HG03520 (cell line): ENCODE measurements at regions not wholly inside any gene's neighbourhood (a gene's known extent, or its start where the extent isn't known, plus 50 kb on each side); places are given as distances from the start of the nearest gene placed in this dataset.
"Not testable (repeated sequence)": the region's sequence is repeated elsewhere in the genome, so short reads cannot be mapped to it uniquely, and the experiment has no call there.

ENCODE experiments used
- ATAC-seq: cut with Tn5 transposase; IDR thresholded peaks from one replicate; pipeline ENCODE4 v1.9.1; 2021; ENCODE audit warnings: mild to moderate bottlenecking, moderate library complexity; ENCODE audit not compliant: unreplicated experiment

DNA sequence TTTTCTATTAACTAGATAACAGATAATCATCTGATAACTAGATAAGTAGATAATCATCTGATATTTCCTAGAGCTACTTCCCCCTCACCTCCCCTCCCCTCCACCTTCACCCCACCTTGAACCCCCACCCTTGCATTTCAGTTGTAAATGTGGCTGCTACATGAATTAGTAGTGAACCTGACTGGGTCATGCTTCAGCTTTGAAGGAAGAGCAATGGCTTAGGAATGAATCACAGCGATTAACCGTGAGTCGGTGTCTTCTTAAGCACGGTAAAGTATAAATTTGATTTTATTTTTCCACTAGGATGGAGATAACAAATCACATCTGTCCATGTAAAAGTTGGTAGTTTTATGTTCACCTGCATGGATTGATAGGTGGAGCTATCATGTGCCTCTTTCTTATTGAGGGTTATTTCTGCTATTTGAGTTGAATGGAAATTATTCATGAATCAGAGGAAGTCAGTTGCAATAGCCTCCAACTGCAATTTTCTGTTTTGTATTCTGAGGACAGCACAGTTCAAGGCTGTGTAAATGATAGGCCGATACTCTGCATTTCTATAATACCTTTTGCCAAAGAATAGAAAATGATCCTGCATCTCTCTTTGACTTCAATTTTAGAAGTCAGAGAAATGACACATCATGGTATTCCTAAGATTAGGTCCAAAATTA is 235.0 kb downstream of the PTGER3 start:
- ATAC-seq = no peak

DNA sequence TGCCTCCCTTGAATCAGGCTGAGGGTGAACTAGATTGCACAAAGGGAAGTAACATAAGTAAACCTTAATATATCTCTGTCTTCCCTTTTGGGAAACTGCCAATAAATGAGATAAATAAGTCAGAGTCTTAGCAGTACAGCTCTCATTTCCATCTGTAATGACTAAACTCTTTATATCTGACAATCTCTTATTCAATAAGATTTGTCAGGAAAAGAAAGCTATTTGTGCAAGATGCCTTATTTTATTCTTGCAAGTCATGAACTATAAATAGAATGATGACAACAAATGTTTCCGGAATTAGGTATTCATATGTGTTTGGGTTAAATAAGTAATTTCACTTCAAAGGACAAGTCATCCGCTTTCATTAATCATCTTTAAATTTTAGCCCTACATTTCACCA is 229.2 kb downstream of the PTGER3 start:
- ATAC-seq = no peak

GRCh38 chr1:70819231-70819630 is 228.4 kb downstream of the PTGER3 start:
- ATAC-seq = no peak

DNA sequence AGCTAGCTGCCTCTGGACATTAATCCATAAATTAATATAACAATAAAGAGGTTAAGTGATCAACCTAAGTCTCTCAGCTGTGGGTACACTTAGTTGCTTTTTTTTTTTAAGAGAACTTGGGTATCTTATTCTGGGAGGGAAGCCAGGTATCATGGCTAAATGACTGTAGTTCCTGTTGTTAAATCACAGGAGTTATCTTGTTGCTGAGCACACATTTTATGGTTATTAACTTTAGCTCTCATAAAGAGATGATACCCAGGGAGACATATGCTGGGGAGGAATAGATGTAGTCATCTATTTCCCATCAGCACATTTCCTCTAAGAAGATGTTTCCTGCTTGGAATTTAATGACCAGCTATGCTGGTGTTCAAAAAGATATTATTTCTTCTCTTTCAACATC is 227.8 kb downstream of the PTGER3 start:
- ATAC-seq = no peak

GRCh38 chr1:70820396-70820795 is 227.2 kb downstream of the PTGER3 start:
- no peak for ATAC-seq

DNA sequence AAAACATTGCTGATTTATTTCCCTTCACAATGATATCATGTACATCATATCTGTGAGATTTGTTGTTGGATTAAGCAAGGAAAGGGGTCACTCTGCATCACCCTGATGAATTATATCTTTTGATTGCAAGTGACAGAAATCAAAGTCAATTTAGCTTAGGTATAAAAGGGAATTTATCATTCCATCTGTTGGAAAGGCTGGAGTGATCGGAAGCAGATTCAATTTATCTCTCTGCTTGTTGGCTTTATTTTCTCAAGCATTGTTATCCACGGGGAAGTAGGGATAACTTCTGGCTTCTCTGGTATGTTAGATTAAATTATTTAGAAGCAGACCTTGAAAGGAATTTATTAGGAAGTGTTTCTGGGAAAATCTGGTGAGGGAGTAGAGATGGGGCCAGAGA is 226.6 kb downstream of the PTGER3 start:
- no peak for ATAC-seq

DNA sequence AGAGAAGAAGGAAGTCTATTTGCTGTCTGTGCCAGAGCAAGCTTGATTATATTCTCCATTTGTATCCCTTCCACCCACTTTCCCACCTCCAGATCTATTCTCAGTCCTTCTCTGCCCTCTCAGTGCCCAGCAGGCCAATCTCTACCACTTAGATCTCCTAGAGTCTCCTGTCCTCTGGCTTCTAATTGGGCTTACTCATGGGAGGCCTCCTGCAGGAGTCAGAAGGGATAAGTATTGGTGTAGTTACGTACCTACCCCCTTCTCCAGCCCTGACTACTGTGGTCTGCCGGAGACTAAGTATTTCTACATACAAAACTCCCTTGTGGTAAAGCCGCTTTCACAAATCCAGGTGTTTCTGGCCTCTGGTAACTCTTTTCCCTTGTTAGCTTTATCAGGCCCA is 221.2 kb downstream of the PTGER3 start:
- ATAC-seq = no peak

GRCh38 chr1:70827030-70827429 is 220.6 kb downstream of the PTGER3 start:
- ATAC-seq = no peak

- no peak for ATAC-seq
Measured at GRCh38 chr1:70828177-70828576, 219.4 kb downstream of the PTGER3 start.

DNA sequence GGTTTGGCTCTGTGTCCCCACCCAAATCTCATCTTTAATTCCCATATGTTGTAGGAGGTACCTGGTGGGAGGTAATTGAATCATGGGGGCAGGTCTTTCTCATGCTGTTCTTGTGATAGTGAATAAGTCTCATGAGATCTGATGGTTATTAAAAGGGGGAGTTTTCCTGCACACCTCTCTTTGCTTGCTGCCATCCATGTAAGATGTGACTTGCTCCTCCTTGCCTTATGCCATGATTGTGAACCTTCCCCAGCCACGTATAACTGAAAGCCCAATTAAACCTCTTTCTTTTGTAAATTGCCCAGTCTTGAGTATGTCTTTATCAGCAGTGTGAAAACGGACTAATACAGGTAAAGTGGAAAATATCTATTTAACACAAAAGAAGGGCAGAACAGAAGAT is 213.3 kb downstream of the PTGER3 start:
- ATAC-seq = not testable (repeated sequence)

DNA sequence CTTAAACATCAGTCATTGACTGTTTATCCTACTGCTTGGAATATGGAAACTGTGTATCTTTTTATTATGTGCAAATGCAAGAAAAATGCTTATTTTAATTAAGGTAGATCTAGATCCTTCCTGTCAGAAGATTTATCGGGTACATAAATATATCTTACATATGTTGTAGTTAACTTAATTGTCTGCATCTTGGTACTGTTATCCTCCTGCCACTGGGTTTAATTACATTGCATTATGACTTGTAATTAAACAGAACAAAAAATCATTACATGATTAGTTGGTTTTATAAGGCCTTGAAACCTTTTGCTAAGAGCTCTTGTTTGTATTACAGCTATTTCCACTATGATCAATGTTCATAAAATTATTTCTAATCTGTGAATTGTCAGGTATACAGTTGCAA is 211.2 kb downstream of the PTGER3 start:
- ATAC-seq = no peak

- ATAC-seq = no peak
Measured at GRCh38 chr1:70840260-70840953, 207.2 kb downstream of the PTGER3 start.

DNA sequence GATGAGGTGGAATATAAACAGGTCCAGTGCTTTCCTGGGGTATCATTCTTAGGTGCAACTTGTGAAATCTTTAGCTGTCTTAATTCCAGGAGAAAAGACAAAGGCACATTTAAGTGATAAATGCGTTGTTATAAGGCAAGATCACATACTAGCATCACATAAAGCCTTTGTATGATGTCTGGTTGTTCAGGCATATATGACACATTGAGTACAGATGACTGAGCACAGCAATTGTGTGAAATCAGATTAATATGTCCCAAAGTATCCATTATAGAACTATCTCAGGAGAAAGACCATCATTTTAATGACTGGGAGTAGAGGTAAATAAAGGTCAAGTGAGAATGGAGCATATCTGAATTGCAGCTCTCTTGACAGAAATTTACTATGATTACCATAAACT is 205.1 kb downstream of the PTGER3 start:
- ATAC-seq = no peak

DNA sequence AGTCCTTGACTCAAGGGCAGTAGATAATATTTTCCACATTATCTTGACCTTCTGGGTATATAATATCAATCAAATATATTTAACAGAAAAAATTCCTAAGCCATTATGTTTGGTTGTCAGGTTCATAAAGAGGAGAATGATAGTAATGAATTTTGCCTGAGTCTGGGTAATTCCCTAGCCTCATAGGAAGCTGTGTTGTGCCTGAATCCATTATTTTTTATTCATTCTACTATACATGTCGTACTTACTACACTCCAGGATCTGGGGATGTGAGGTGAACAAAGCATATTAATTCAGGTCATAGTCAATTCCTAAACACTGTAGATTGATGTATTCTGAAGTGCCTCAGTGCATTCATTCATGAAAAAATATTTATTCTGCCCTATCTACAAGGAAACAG is 204.2 kb downstream of the PTGER3 start:
- no peak for ATAC-seq

GRCh38 chr1:70847013-70847412 is 200.6 kb downstream of the PTGER3 start:
- no peak for ATAC-seq

- no peak for ATAC-seq
Measured at GRCh38 chr1:70855203-70855602, 192.4 kb downstream of the PTGER3 start.

DNA sequence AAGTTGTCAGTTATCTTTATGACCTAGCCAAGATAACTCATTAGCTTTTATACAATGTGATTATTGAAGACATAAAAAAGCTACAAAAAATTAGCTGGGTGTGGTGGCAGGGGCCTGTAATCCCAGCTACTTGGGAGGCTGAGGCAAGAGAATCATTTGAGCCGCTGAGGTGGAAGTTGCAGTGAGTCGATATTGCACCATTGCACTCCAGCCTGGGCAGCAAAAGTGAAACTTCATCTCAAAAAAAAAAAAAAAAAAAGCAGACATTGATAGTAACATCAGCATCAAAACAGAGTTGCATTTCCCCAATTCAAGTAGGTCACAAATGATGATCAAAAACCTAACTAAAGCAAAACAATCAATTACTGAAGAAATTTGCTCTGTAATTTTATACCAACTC is 191.4 kb downstream of the PTGER3 start:
- no peak for ATAC-seq

DNA sequence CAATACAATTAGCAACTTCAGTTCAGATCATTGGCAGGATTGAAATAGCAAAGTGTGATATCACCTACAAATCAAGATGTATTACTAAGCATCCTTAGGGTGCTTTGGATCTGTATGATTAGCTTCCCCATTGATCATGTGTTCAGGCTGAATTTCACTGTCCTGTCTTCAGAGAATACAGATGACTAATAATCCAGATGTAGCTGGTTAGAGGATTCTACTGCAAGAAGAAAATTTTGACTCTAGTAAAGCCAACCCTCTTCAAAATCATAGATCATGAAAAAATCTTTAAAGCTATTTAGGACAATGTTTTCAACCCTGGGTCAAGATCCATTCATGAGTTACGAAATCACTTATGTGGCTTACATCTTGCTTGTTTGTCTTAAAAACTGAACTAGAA is 184.4 kb downstream of the PTGER3 start:
- ATAC-seq = no peak

DNA sequence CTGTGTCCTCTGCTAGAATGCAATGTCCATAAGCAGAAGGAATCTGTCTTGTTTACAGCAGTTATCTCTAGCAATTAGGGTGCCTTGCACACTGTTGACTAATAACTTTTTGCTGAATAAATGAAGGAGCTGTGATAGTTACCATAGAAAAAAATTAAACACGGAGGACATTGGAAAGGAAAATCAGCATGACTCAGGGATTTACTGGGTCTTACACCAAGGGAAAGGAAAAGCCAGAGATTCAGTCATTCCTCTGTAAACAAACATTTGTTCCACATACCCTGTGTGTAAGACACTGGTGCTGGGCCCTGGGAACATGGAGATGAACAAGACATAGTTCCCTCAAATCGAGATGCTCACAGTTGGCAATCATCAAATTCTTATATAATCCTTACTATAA is 183.3 kb downstream of the PTGER3 start:
- no peak for ATAC-seq

GRCh38 chr1:70866542-70867264 is 180.9 kb downstream of the PTGER3 start:
- ATAC-seq = no peak

GRCh38 chr1:70871790-70872189 is 175.8 kb downstream of the PTGER3 start:
- no peak for ATAC-seq

GRCh38 chr1:70874063-70874462 is 173.6 kb downstream of the PTGER3 start:
- ATAC-seq = no peak
